ENCODE measurements at regions not wholly inside any gene's neighbourhood (a gene's known extent, or its start where the extent isn't known, plus 50 kb on each side); places are given as distances from the start of the nearest gene placed in this dataset.

DNA sequence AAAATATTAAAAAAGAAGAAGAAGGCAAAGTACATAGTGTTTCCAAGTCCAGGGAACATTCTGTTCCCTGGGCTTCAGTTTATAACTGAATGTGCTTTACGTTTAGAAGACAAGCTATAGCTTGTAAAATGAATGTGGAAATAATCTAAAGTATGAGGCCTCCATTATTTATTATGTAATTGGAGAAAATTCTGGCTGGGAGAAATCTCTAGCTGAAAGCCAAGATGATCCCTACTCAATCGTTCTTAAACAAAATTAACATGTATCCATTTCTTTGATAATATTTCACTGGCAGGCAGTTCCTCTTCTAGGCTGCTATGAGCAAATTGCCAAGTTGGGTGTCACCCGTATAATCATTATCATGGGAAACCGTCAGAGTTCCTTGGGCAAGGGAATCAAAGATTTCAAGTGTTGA lies 52.2 kb upstream of the ETS2 start:
- TF ChIP-seq EZH2 (IDR thresholded peaks at IDR 0.05) (no peak), POLR2AphosphoS5 (IDR thresholded peaks at IDR 0.05; ENCODE audit: borderline replicate concordance, low read depth, low read length) (no peak)
